CD4-positive, alpha-beta T cell treated with Interleukin-4 for 1 hour (primary cell): ENCODE measurements at regions not wholly inside any gene's neighbourhood (a gene's known extent, or its start where the extent isn't known, plus 50 kb on each side); places are given as distances from the start of the nearest gene placed in this dataset.

Experiments used
- DNase-seq, 2 donors: peaks; one replicate each; pipeline ENCODE4 v3.0.0-alpha.2; 2020 to 2022

GRCh38 chr15:77819048-77819850 is 186.5 kb upstream of the LINGO1 start:
- DNase-seq = no peak

- DNase-seq = no peak
These were observed 185.9 kb upstream of the LINGO1 start for GRCh38 chr15:77818484-77819047.

- DNase-seq = no peak
These were observed 184.7 kb upstream of the LINGO1 start for GRCh38 chr15:77817434-77817833.

GRCh38 chr15:77816983-77817382 is 184.3 kb upstream of the LINGO1 start:
- no peak for DNase-seq

- DNase-seq = no peak
These were observed 182.3 kb upstream of the LINGO1 start for GRCh38 chr15:77815015-77815414.

- DNase-seq = no peak
These were observed 180.0 kb upstream of the LINGO1 start for GRCh38 chr15:77812664-77813063.

- no peak for DNase-seq
These were observed 178.6 kb upstream of the LINGO1 start for GRCh38 chr15:77811270-77811669.

GRCh38 chr15:77810130-77810571 is 177.4 kb upstream of the LINGO1 start:
- DNase-seq = no peak

GRCh38 chr15:77808581-77809177 is 176.0 kb upstream of the LINGO1 start:
- no peak for DNase-seq

- no peak for DNase-seq
These were observed 175.4 kb upstream of the LINGO1 start for GRCh38 chr15:77808075-77808474.

GRCh38 chr15:77807611-77808010 is 174.9 kb upstream of the LINGO1 start:
- no peak for DNase-seq

- DNase-seq = no peak
These were observed 174.4 kb upstream of the LINGO1 start for GRCh38 chr15:77807115-77807514.

- DNase-seq = no peak
These were observed 171.5 kb upstream of the LINGO1 start for GRCh38 chr15:77804210-77804609.

- DNase-seq = no peak
These were observed 170.8 kb upstream of the LINGO1 start for GRCh38 chr15:77803487-77803886.

GRCh38 chr15:77800305-77800704 is 167.6 kb upstream of the LINGO1 start:
- no peak for DNase-seq

- DNase-seq = no peak
These were observed 166.1 kb upstream of the LINGO1 start for GRCh38 chr15:77798847-77799246.

- DNase-seq = no peak
These were observed 165.6 kb upstream of the LINGO1 start for GRCh38 chr15:77798151-77798835.

- DNase-seq = no peak
These were observed 164.6 kb upstream of the LINGO1 start for GRCh38 chr15:77797270-77797669.

- DNase-seq = no peak
These were observed 163.5 kb upstream of the LINGO1 start for GRCh38 chr15:77796046-77796729.

- no peak for DNase-seq
These were observed 162.7 kb upstream of the LINGO1 start for GRCh38 chr15:77795446-77795845.

GRCh38 chr15:77791941-77792340 is 159.2 kb upstream of the LINGO1 start:
- no peak for DNase-seq

GRCh38 chr15:77790481-77790880 is 157.8 kb upstream of the LINGO1 start:
- no peak for DNase-seq

GRCh38 chr15:77786956-77787355 is 154.2 kb upstream of the LINGO1 start:
- no peak for DNase-seq
